Thyroid gland (tissue), 4 donors: ENCODE measurements at regions not wholly inside any gene's neighbourhood (a gene's known extent, or its start where the extent isn't known, plus 50 kb on each side); places are given as distances from the start of the nearest gene placed in this dataset.

Experiments
- DNase-seq, 2 donors: peaks; one replicate each; pipeline ENCODE4 v3.0.0-alpha.2; 2019
- H3K27ac ChIP-seq, 3 donors: fragments of 200-600 bp; sonication (generic); 1 replicate in 2 of 3; 2 replicates in 1 of 3; pipeline ENCODE4 v1.5.1; 2016 to 2019; ENCODE audit warnings: mild to moderate bottlenecking in 1 of 3, moderate library complexity in 1 of 3
- H3K27me3 ChIP-seq: fragments of 200-600 bp; sonication (generic); one replicate; pipeline ENCODE4 v1.5.1; 2019
- H3K36me3 ChIP-seq, 2 donors: fragments of 200-600 bp; sonication (generic); one replicate each; pipeline ENCODE4 v1.5.1; 2016 to 2019
- H3K4me1 ChIP-seq, 2 donors: fragments of 200-600 bp; sonication (generic); one replicate each; pipeline ENCODE4 v1.5.1; 2017 to 2019
- H3K4me3 ChIP-seq, 3 donors: fragments of 200-600 bp; sonication (generic); replicated peaks in 1 of 3; 1 replicate in 2 of 3; 2 replicates in 1 of 3; pipeline ENCODE4 v1.5.1; 2016; ENCODE audit warnings: mild to moderate bottlenecking in 1 of 3
- H3K9me3 ChIP-seq: fragments of 200-600 bp; sonication (generic); one replicate; pipeline ENCODE4 v1.5.1; 2017
- POLR2A ChIP-seq, 2 donors: fragments of 450-650 bp; IDR thresholded peaks; one replicate each; pipeline ENCODE4 v1.6.1; 2017; ENCODE audit warnings: antibody characterized with exemption in 2 of 2, mild to moderate bottlenecking in 2 of 2, moderate library complexity in 1 of 2
- WGBS, 2 donors: methylation state at CpG; one replicate each; pipeline ENCODE4 v1.1.5; 2017; 5-methylcytosine and 5-hydroxymethylcytosine counted together
- intact Hi-C: fragments of 100-400 bp; cut with DNase I; formaldehyde crosslinking; loops from one replicate; pipeline ENCODE4 v1.15.1; 2023
- TF ChIP-seq, protein P1 (sequence below), 6 experiments: fragments of 200-600 bp in 3 of 6; fragments of 450-650 bp in 3 of 6; sonication (generic) in 3 of 6; IDR thresholded peaks; one replicate each; pipeline ENCODE4 v1.5.1; 2016 to 2019; ENCODE audit warnings: antibody characterized with exemption in 6 of 6, mild to moderate bottlenecking in 2 of 6, inconsistent platforms in 1 of 6, moderate library complexity in 1 of 6

DNA sequence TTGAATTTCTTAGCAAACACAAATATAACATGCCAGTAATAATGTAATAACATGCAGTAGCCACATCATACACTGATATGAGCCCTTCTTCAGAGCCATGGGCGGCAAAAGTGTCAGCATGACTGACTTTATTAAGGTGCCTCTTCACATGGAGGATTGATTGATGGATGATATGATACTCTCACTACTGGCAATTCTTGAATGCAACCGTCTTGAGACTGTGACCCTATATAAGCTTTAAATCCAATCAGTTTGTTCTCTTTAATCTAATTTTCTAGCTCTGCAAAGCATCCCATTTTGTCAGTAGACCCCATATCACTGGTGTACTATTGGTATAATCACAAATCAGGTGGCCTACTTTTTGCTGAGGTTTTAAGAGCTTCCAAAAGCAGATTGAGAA lies 463.7 kb upstream of the ROBO2 start:
- no peak for DNase-seq
- intact Hi-C loops: no loop called here
- H3K4me3 ChIP-seq: no peak overlapping the region
- H3K36me3 ChIP-seq: no peaks in the 10 kb centered on the region
- no peaks in the 10 kb centered on the region for H3K4me1 ChIP-seq
- 83 to 87% methylated on average over 2 of the region's 2 CpGs for WGBS, 2 donors
- no peak for TF ChIP-seq POLR2A (IDR thresholded peaks at IDR 0.05)
- TF ChIP-seq, protein P1, sequence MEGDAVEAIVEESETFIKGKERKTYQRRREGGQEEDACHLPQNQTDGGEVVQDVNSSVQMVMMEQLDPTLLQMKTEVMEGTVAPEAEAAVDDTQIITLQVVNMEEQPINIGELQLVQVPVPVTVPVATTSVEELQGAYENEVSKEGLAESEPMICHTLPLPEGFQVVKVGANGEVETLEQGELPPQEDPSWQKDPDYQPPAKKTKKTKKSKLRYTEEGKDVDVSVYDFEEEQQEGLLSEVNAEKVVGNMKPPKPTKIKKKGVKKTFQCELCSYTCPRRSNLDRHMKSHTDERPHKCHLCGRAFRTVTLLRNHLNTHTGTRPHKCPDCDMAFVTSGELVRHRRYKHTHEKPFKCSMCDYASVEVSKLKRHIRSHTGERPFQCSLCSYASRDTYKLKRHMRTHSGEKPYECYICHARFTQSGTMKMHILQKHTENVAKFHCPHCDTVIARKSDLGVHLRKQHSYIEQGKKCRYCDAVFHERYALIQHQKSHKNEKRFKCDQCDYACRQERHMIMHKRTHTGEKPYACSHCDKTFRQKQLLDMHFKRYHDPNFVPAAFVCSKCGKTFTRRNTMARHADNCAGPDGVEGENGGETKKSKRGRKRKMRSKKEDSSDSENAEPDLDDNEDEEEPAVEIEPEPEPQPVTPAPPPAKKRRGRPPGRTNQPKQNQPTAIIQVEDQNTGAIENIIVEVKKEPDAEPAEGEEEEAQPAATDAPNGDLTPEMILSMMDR (IDR thresholded peaks at IDR 0.05): no peak
- H3K27ac ChIP-seq: no peak overlapping the region
- H3K27me3 ChIP-seq: no peaks in the 10 kb centered on the region
- no peaks in the 10 kb centered on the region for H3K9me3 ChIP-seq

DNA sequence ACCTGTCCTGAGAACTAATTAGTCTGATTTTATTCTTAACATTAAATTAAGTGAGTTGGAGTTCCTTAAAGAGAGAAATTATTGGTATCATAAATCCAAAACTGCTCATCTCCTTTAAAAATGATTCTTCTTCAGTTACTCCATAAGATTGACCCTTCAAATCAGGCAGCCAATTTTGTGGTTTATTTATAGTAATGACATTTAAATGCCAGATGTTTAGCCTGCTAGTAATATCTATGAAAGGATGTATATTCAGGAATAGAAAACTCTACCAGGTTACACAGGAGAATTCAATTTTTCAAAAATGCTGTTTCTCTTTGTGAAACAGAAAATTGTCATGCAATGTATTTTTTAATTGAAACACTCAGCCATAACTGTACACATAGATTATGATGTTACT lies 457.8 kb upstream of the ROBO2 start:
- Histone ChIP-seq H3K36me3 (no peaks in the 10 kb centered on the region), H3K4me3 (no peak overlapping the region), H3K27me3 (no peaks in the 10 kb centered on the region), H3K4me1 (no peaks in the 10 kb centered on the region), H3K9me3 (no peaks in the 10 kb centered on the region), H3K27ac (no peak overlapping the region)
- no peak for DNase-seq
- TF ChIP-seq, protein P1 (IDR thresholded peaks at IDR 0.05): no peak
- TF ChIP-seq POLR2A (IDR thresholded peaks at IDR 0.05): no peak
- intact Hi-C loops: no loop called here

DNA sequence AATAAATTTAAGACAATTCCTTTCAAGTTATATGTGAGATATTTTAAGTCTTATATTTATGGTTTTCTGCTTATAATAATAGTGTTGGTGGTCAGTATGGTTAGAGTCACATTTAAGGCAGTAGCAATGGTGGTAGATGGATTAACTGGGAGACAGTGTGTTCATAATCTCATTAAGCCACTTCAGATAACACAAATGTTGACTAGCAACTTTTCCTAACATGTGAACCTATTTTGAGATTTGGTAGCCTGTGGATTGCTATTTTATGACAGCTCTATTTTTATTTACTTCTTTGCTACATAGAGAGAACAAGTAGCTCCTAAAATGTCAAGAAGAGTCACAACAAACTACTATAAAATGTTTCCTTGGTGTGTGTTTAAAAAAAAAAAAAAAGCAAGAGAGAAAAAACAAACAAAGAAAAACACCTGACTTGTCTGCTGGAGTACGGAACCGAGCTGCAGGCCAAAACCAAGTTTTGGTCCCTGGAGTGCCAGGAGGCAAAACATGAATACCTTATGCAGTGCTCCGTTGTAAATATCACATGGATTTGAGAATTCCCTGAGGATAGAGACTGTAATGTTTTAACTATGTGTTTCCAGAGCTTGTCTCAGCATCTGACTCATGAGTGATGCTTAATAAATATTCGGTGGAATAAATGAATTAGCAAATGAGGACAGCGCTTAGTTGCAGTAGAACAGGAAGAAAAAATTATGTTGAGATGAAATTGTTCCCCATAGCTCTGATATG lies 457.1 kb upstream of the ROBO2 start:
- intact Hi-C loops: no loop called here
- no peaks in the 10 kb centered on the region for H3K27me3 ChIP-seq
- H3K36me3 ChIP-seq: no peaks in the 10 kb centered on the region
- H3K4me1 ChIP-seq: no peaks in the 10 kb centered on the region
- TF ChIP-seq POLR2A (IDR thresholded peaks at IDR 0.05): no peak
- TF ChIP-seq, protein P1 (IDR thresholded peaks at IDR 0.05): no peak
- WGBS, 2 donors: 52 to 59% methylated on average over 5 of the region's 5 CpGs
- H3K27ac ChIP-seq: no peak overlapping the region
- no peaks in the 10 kb centered on the region for H3K9me3 ChIP-seq
- H3K4me3 ChIP-seq: no peak overlapping the region
- DNase-seq: no peak

DNA sequence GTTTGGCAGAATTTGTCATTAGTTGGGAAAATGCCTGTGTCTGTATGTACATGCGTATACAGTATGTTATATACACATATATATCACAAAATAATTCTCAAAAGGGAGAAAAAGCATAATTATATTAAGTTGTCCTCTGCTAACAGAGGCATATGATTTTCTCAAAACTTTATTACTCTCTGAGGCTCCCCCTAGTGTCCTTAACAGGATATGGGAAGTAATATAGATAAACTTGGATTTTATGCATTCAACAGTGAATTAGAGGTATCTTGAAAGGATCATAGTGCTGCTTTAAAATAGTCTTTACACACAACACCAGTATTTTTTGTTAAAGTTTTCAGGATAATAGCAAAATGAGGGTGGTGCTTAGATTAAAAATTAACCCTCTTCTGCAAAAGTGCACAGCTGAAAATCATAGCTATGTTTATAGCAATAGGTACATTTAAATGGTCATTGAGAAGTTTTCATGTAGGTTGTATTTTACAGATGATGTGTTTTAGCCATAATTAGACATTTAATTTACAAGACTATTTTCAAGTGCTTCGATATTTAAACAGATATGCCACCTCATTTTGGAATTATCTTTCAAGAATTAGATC lies 454.0 kb upstream of the ROBO2 start:
- Histone ChIP-seq H3K4me3 (no peak overlapping the region), H3K36me3 (no peaks in the 10 kb centered on the region), H3K9me3 (no peaks in the 10 kb centered on the region), H3K27me3 (no peaks in the 10 kb centered on the region), H3K27ac (no peak overlapping the region), H3K4me1 (no peaks in the 10 kb centered on the region)
- WGBS, 2 donors: 68 to 69% methylated on average over 2 of the region's 2 CpGs
- no peak for TF ChIP-seq POLR2A (IDR thresholded peaks at IDR 0.05)
- TF ChIP-seq, protein P1 (IDR thresholded peaks at IDR 0.05): peak in 1 of 6 experiments; percentile 51
- no peak for DNase-seq
- intact Hi-C loops: no loop called here

DNA sequence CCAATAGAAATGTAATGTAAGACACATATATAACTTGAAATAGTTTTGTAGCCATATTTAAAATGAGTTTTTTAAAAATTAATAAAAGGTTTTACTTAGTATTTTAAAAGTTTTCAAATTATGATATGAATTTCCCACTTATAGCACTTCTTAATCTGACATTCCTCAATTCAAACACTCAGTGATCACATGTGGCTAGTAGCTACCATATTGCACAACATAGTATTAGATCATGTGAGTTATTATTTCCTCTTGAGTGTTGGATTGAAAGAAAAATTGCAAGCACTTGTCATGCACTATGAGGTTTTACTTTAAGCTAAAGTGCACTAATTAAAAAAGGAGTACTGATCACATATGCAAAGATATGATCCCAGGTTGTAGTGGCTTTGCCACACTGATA lies 453.4 kb upstream of the ROBO2 start:
- intact Hi-C loops: no loop called here
- H3K9me3 ChIP-seq: no peaks in the 10 kb centered on the region
- H3K27me3 ChIP-seq: no peaks in the 10 kb centered on the region
- no peak overlapping the region for H3K27ac ChIP-seq
- no peaks in the 10 kb centered on the region for H3K36me3 ChIP-seq
- DNase-seq: no peak
- TF ChIP-seq, protein P1 (IDR thresholded peaks at IDR 0.05): no peak
- TF ChIP-seq POLR2A (IDR thresholded peaks at IDR 0.05): no peak
- H3K4me3 ChIP-seq: no peak overlapping the region
- H3K4me1 ChIP-seq: no peaks in the 10 kb centered on the region
